ENCODE measurements at regions not wholly inside any gene's neighbourhood (a gene's known extent, or its start where the extent isn't known, plus 50 kb on each side); places are given as distances from the start of the nearest gene placed in this dataset.

- POLR2A ChIA-PET, result no interaction called here
- CTCF ChIA-PET, result no interaction called here
- TF ChIP-seq, protein P1, sequence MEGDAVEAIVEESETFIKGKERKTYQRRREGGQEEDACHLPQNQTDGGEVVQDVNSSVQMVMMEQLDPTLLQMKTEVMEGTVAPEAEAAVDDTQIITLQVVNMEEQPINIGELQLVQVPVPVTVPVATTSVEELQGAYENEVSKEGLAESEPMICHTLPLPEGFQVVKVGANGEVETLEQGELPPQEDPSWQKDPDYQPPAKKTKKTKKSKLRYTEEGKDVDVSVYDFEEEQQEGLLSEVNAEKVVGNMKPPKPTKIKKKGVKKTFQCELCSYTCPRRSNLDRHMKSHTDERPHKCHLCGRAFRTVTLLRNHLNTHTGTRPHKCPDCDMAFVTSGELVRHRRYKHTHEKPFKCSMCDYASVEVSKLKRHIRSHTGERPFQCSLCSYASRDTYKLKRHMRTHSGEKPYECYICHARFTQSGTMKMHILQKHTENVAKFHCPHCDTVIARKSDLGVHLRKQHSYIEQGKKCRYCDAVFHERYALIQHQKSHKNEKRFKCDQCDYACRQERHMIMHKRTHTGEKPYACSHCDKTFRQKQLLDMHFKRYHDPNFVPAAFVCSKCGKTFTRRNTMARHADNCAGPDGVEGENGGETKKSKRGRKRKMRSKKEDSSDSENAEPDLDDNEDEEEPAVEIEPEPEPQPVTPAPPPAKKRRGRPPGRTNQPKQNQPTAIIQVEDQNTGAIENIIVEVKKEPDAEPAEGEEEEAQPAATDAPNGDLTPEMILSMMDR (IDR thresholded peaks at IDR 0.05; ENCODE audit: control extremely low read depth, extremely low read depth, low read depth, missing control alignments), result no peak
- DNase-seq (ENCODE audit: extremely low spot score), result no peak
Measured at GRCh38 chr10:28120043-28120749, 121.3 kb upstream of the ODAD2 start.

DNA sequence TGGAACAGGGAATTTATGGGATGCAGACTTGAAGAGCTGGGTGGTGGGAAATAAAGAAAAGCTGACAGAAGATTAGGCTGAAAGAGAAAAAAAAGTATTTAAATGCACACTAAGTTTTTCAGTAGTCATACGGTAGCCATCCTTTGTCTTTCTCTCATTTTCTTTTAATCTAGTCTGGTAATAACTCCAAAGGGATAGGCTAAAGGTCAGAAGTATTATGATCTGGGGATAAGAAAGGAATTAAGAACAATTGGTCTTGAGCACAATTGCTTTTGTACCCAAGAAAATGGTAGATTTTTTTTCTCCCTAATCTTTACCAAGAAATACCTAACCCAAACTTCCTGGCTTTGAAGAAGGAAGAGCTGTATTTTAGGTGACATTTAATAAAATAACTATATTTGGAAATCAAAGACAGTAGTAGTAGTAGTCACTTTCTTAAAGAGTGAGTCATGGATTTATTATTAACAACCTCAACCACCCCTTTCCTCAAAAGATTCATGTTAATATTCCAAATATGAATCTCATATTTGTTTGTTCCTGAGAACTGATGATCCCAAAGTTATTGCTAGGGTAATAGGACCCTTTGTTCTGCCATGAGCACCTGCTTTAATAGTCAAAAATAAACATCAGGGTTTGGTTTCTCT, 120.2 kb upstream of the ODAD2 start:
- DNase-seq (ENCODE audit: extremely low spot score), result no peak
- TF ChIP-seq, protein P1 (IDR thresholded peaks at IDR 0.05; ENCODE audit: control extremely low read depth, extremely low read depth, low read depth, missing control alignments), result no peak
- ChIA-PET POLR2A (no interaction called here), CTCF (no interaction called here)

DNA sequence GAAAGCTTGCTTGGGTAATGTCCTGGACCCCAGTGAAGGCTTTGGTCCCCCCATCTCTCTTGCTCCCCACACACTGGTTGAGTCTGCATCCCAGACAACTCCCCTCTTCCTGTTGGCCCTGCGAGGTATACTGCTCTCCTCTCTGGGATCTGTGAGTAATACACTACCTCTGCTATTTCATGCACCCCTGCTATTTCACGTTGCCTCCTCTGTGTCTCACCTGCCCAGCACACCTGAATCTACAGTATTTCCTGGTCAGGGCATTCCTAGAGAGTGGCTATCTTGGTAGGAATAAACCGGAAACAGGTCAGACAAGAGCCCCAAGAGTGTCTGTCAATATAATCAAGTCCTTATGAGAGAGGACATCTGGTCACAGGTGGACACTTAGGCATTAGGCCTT, 114.3 kb upstream of the ODAD2 start:
- TF ChIP-seq, protein P1 (IDR thresholded peaks at IDR 0.05; ENCODE audit: control extremely low read depth, extremely low read depth, low read depth, missing control alignments), result no peak
- POLR2A ChIA-PET, result no interaction called here
- CTCF ChIA-PET, result no interaction called here
- DNase-seq (ENCODE audit: extremely low spot score), result no peak

DNA sequence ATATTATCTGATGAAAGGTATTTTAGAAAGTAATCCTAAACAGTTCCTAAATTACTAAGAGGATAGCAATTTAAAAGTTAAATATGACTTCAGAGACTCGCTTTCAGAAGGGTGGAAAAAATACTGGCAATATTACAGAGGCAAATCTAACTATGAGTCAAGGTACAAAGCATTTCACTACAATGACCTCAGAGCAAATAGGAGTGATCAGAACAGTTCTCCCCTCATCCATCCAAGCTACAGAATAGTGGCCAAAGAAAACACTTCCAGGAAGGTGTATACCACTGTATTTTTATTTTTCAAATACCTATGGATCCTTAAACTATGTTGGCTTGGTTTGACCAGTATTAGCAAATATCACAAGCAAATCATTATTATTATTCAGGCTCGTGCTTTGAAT, 112.8 kb upstream of the ODAD2 start:
- POLR2A ChIA-PET, result no interaction called here
- CTCF ChIA-PET, result no interaction called here
- DNase-seq (ENCODE audit: extremely low spot score), result no peak
- TF ChIP-seq, protein P1 (IDR thresholded peaks at IDR 0.05; ENCODE audit: control extremely low read depth, extremely low read depth, low read depth, missing control alignments), result no peak

DNA sequence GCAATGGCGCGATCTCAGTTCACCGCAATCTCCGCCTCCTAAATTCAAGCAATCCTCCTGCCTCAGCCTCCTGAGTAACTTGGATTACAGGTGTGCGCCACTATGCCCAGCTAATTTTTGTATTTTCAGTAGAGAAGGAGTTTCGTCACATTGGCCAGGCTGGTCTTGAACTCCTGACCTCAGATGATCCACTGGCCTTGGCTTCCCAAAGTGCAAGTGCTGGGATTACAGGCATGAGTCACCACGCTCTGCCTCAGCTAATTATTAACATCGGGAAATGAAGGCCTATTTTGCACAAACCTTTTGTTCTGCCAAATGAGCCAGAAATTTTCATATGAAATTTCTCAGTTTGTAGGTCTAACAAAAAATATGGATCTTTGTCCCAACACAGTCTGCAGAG, 106.7 kb upstream of the ODAD2 start:
- POLR2A ChIA-PET, result no interaction called here
- DNase-seq (ENCODE audit: extremely low spot score), result no peak
- CTCF ChIA-PET, result no interaction called here
- TF ChIP-seq, protein P1 (IDR thresholded peaks at IDR 0.05; ENCODE audit: control extremely low read depth, extremely low read depth, low read depth, missing control alignments), result no peak

- TF ChIP-seq, protein P1 (IDR thresholded peaks at IDR 0.05; ENCODE audit: control extremely low read depth, extremely low read depth, low read depth, missing control alignments), result no peak
- ChIA-PET POLR2A (no interaction called here), CTCF (no interaction called here)
- DNase-seq (ENCODE audit: extremely low spot score), result no peak
Measured at GRCh38 chr10:28097633-28098032, 98.8 kb upstream of the ODAD2 start.

Measured in GM10248 (cell line).